ENCODE measurements at regions not wholly inside any gene's neighbourhood (a gene's known extent, or its start where the extent isn't known, plus 50 kb on each side); places are given as distances from the start of the nearest gene placed in this dataset.
A peak's percentile ranks its signal among the peaks of the same experiment; 100 is the strongest.

DNA sequence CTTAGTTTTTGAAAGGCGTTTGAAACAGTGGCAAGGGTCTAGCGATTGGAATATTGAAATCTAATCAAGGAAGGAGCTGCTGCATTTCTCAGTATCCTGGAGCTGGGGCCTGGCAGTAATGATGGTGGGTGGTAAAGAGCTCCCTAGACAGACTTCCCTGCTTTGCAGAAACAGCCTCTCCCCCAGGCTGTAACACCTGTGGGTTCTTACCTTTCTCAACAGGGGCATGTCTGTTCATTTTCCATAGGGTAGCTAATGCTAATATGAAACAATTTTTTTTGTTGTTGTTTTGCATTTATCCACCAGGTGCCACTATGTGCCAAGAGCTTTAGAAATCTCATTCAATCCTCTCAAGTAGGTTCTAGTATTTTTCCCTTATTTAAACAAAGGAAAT is 345.5 kb downstream of the REEP3 start:
- no peaks in the 10 kb centered on the region for H3K36me3 ChIP-seq (ENCODE audit: control insufficient read depth, insufficient read depth, low read length)
- no peaks in the 10 kb centered on the region for H3K27me3 ChIP-seq (ENCODE audit: control insufficient read depth, insufficient read depth, low read length, poor library complexity, severe bottlenecking)
- Mint-ChIP-seq H3K27me3 (ENCODE audit: insufficient read depth) (no peaks in the 10 kb centered on the region), H3K27ac (no peak overlapping the region), H3K4me3 (no peak overlapping the region), H3K4me1 (peaks cover 18% of the 10 kb centered on the region), H3K9me3 (no peaks in the 10 kb centered on the region), H3K36me3 (ENCODE audit: low read depth) (no peaks in the 10 kb centered on the region)
- H3K9me3 ChIP-seq (ENCODE audit: control insufficient read depth, low read length), result no peaks in the 10 kb centered on the region
- TF ChIP-seq CTCF (conservative IDR thresholded peaks at IDR 0.05), result peak; percentile 59
- H3K4me1 ChIP-seq (ENCODE audit: control insufficient read depth, insufficient read depth, low read length), result peaks cover 7% of the 10 kb centered on the region
- no peak overlapping the region for H3K4me3 ChIP-seq (ENCODE audit: low read length)
- WGBS, 2 experiments (ENCODE audit: insufficient coverage in 1 of 2, insufficient read length in 1 of 2), result 11% methylated on average over 2 of the region's 2 CpGs; no CpG with 5 or more reads in 1 of the 2 experiments
- H3K27ac ChIP-seq (ENCODE audit: low read depth, low read length), result no peak overlapping the region
- no peak overlapping the region for H3K9ac ChIP-seq (ENCODE audit: extremely low read depth, low read length, poor library complexity, severe bottlenecking)
- no peak for DNase-seq

DNA sequence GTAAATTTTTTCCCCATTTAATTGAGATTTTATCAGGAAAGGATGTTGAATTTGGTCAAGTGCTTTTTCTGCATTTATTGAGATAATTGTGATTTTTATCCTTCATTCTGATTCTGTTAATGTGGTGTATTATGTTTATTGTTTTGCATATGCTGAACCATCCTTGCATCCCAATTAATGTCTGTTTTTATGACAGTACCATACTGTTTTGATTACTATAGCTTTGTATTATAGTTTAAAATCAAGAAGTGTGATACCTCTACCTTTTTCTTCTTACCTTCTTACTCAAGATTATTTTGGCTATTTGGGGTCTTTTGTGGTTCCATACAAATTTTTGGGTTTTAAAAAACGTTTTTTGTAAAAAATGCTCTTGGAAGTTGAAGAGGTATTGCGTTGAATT is 357.2 kb downstream of the REEP3 start:
- no peak overlapping the region for H3K9ac ChIP-seq (ENCODE audit: extremely low read depth, low read length, poor library complexity, severe bottlenecking)
- Mint-ChIP-seq H3K9me3 (peaks cover 16% of the 10 kb centered on the region), H3K27me3 (ENCODE audit: insufficient read depth) (no peaks in the 10 kb centered on the region), H3K4me1 (peaks cover 2% of the 10 kb centered on the region), H3K27ac (no peak overlapping the region), H3K4me3 (no peak overlapping the region), H3K36me3 (ENCODE audit: low read depth) (no peaks in the 10 kb centered on the region)
- no peak for TF ChIP-seq CTCF (conservative IDR thresholded peaks at IDR 0.05)
- H3K4me3 ChIP-seq (ENCODE audit: low read length), result peak overlapping the region; percentile 9
- no peaks in the 10 kb centered on the region for H3K36me3 ChIP-seq (ENCODE audit: control insufficient read depth, insufficient read depth, low read length)
- WGBS, 2 experiments (ENCODE audit: insufficient coverage in 1 of 2, insufficient read length in 1 of 2), result 90% methylated on average over 2 of the region's 2 CpGs; no CpG with 5 or more reads in 1 of the 2 experiments
- H3K27me3 ChIP-seq (ENCODE audit: control insufficient read depth, insufficient read depth, low read length, poor library complexity, severe bottlenecking), result no peaks in the 10 kb centered on the region
- peaks cover 13% of the 10 kb centered on the region for H3K9me3 ChIP-seq (ENCODE audit: control insufficient read depth, low read length)
- H3K4me1 ChIP-seq (ENCODE audit: control insufficient read depth, insufficient read depth, low read length), result no peaks in the 10 kb centered on the region
- DNase-seq, result no peak
- H3K27ac ChIP-seq (ENCODE audit: low read depth, low read length), result no peak overlapping the region

DNA sequence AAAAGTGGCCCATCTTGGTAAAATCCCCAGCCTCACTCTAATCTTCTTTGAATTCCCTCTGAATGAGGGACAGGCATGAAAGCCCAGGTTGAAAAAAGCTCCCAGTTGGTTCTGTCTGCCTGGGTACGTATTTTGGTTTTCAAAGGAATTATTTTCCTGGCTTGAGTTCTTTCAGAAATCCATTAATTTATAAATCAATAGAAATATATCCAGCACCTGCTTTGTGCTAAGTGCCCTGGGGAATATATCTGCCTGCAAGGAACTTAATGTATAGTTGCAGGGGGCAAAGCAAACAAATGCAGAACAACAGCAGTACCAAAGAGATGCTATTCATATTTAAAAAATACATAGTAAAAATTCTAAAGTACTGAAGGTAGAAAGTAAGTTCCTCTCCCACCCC is 362.7 kb downstream of the REEP3 start:
- DNase-seq, result no peak
- peaks cover under 1% of the 10 kb centered on the region for H3K9me3 Mint-ChIP-seq
- peaks cover 4% of the 10 kb centered on the region for H3K4me1 Mint-ChIP-seq
- no peaks in the 10 kb centered on the region for H3K36me3 Mint-ChIP-seq (ENCODE audit: low read depth)
- no peak for TF ChIP-seq CTCF (conservative IDR thresholded peaks at IDR 0.05)
- peaks cover 7% of the 10 kb centered on the region for H3K27me3 Mint-ChIP-seq (ENCODE audit: insufficient read depth)
- Histone ChIP-seq H3K4me1 (ENCODE audit: control insufficient read depth, insufficient read depth, low read length) (no peaks in the 10 kb centered on the region), H3K9me3 (ENCODE audit: control insufficient read depth, low read length) (peaks cover 1% of the 10 kb centered on the region), H3K36me3 (ENCODE audit: control insufficient read depth, insufficient read depth, low read length) (no peaks in the 10 kb centered on the region), H3K4me3 (ENCODE audit: low read length) (no peak overlapping the region), H3K9ac (ENCODE audit: extremely low read depth, low read length, poor library complexity, severe bottlenecking) (no peak overlapping the region), H3K27me3 (ENCODE audit: control insufficient read depth, insufficient read depth, low read length, poor library complexity, severe bottlenecking) (no peaks in the 10 kb centered on the region), H3K27ac (ENCODE audit: low read depth, low read length) (no peak overlapping the region)
- WGBS, 2 experiments (ENCODE audit: insufficient coverage in 1 of 2, insufficient read length in 1 of 2), result 100% methylated on average over 1 of the region's 1 CpG; no CpG with 5 or more reads in 1 of the 2 experiments
- no peak overlapping the region for H3K4me3 Mint-ChIP-seq
- H3K27ac Mint-ChIP-seq, result no peak overlapping the region
